Right atrium auricular region (tissue), 2 donors: ENCODE measurements at regions not wholly inside any gene's neighbourhood (a gene's known extent, or its start where the extent isn't known, plus 50 kb on each side); places are given as distances from the start of the nearest gene placed in this dataset.

Experiments
- DNase-seq: peaks from one replicate; pipeline ENCODE4 v3.0.0-alpha.2; 2019; ENCODE audit warnings: low spot score
- H3K27ac ChIP-seq, 2 donors: fragments of 200-600 bp; sonication (generic); 1 replicate in 1 of 2; 2 replicates in 1 of 2; pipeline ENCODE4 v1.5.1; 2016 to 2019
- H3K27me3 ChIP-seq, 2 donors: fragments of 200-600 bp; sonication (generic); one replicate each; pipeline versions ENCODE4 v1.5.1 to v1.6.0; 2017 to 2019
- H3K36me3 ChIP-seq: fragments of 200-600 bp; sonication (generic); one replicate; pipeline ENCODE4 v1.5.1; 2016
- H3K4me1 ChIP-seq, 2 donors: fragments of 200-600 bp; sonication (generic); one replicate each; pipeline versions ENCODE4 v1.5.1 to v1.6.0; 2017 to 2019
- H3K4me3 ChIP-seq, 2 donors: fragments of 200-600 bp; sonication (generic); 1 replicate in 1 of 2; 2 replicates in 1 of 2; pipeline ENCODE4 v1.5.1; 2017 to 2019; ENCODE audit warnings: mild to moderate bottlenecking in 1 of 2, moderate library complexity in 1 of 2
- H3K9me3 ChIP-seq, 2 donors: fragments of 200-600 bp; sonication (generic); one replicate each; pipeline ENCODE4 v1.5.1; 2019
- TF ChIP-seq, protein P1 (sequence below), 2 donors: fragments of 200-600 bp; sonication (generic); IDR thresholded peaks; one replicate each; pipeline ENCODE4 v1.5.1; 2019; ENCODE audit warnings: antibody characterized with exemption in 2 of 2

DNA sequence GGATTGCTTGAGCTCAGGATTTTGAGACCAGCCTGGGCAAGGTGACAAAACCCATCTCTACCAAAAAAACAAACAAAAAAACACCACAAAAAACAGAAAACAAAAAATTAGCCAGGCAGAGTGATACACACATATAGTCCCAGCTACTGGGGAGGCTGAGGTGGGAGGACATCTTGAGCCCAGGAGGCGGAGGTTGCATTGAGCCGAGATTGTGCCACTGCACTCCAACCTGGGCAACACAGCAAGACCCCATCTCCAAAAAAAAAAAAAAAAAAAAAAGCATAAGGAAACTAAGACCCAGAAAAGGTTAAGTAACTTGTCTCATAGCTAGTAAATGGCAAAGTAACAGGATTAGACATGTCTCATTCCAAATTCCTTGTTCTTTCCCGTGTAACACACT lies 56.3 kb upstream of the PSMA6 start:
- DNase-seq = no peak
- Histone ChIP-seq H3K27me3 (no peaks in the 10 kb centered on the region), H3K4me1 (no peaks in the 10 kb centered on the region), H3K4me3 (no peak overlapping the region), H3K27ac (no peak overlapping the region), H3K36me3 (no peaks in the 10 kb centered on the region), H3K9me3 (no peaks in the 10 kb centered on the region)
- TF ChIP-seq, protein P1, sequence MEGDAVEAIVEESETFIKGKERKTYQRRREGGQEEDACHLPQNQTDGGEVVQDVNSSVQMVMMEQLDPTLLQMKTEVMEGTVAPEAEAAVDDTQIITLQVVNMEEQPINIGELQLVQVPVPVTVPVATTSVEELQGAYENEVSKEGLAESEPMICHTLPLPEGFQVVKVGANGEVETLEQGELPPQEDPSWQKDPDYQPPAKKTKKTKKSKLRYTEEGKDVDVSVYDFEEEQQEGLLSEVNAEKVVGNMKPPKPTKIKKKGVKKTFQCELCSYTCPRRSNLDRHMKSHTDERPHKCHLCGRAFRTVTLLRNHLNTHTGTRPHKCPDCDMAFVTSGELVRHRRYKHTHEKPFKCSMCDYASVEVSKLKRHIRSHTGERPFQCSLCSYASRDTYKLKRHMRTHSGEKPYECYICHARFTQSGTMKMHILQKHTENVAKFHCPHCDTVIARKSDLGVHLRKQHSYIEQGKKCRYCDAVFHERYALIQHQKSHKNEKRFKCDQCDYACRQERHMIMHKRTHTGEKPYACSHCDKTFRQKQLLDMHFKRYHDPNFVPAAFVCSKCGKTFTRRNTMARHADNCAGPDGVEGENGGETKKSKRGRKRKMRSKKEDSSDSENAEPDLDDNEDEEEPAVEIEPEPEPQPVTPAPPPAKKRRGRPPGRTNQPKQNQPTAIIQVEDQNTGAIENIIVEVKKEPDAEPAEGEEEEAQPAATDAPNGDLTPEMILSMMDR (IDR thresholded peaks at IDR 0.05) = no peak

- H3K27ac ChIP-seq = no peak overlapping the region
- H3K27me3 ChIP-seq = no peaks in the 10 kb centered on the region
- H3K36me3 ChIP-seq = no peaks in the 10 kb centered on the region
- no peaks in the 10 kb centered on the region for H3K4me1 ChIP-seq
- no peaks in the 10 kb centered on the region for H3K9me3 ChIP-seq
- H3K4me3 ChIP-seq = no peak overlapping the region
- no peak for DNase-seq
- TF ChIP-seq, protein P1 (IDR thresholded peaks at IDR 0.05) = no peak
Measured at GRCh38 chr14:35236806-35237205, 55.4 kb upstream of the PSMA6 start.

- Histone ChIP-seq H3K36me3 (no peaks in the 10 kb centered on the region), H3K27ac (no peak overlapping the region), H3K4me3 (no peak overlapping the region), H3K9me3 (no peaks in the 10 kb centered on the region), H3K4me1 (no peaks in the 10 kb centered on the region), H3K27me3 (no peaks in the 10 kb centered on the region)
- no peak for DNase-seq
- TF ChIP-seq, protein P1 (IDR thresholded peaks at IDR 0.05) = no peak
Measured at GRCh38 chr14:35240231-35240630, 52.0 kb upstream of the PSMA6 start.
